Erythroblast (primary cell): ENCODE measurements at regions not wholly inside any gene's neighbourhood (a gene's known extent, or its start where the extent isn't known, plus 50 kb on each side); places are given as distances from the start of the nearest gene placed in this dataset.

Source experiments
- DNase-seq, 2 experiments: peaks; one replicate each; lab custom pipeline; 2025; lab: John Stamatoyannopoulos, UW
- GATA1 ChIP-seq: IDR thresholded peaks from 2 replicates; pipeline ENCODE4 v1.6.1; 2011; ENCODE audit warnings: low read depth, mild to moderate bottlenecking, control low read depth, low read length, moderate library complexity
- POLR2A ChIP-seq: IDR thresholded peaks from 2 replicates; pipeline ENCODE4 v1.6.1; 2011; ENCODE audit warnings: mild to moderate bottlenecking, low read length

DNA sequence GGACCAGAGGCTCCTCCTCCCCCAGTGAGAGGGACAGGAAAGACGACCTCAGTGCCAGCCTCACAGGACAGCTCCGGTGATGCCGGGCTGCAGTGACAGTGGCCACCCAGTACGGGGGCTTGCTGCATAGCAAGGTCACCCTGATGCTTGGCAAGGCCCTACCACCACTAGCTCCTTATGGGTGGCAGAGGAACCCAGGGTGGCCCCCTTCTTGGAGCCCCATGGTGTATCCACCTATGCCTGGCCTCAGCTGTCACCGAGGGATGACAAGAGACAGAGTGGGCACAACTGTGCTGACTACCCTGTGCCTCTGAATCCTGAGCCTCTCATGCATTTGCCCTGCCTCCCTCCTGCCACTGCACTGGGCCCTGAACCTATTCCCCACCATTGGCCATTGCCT, 809.2 kb downstream of the TBC1D22A start:
- TF ChIP-seq GATA1 = no peak
- no peak for TF ChIP-seq POLR2A
- no peak for DNase-seq

DNA sequence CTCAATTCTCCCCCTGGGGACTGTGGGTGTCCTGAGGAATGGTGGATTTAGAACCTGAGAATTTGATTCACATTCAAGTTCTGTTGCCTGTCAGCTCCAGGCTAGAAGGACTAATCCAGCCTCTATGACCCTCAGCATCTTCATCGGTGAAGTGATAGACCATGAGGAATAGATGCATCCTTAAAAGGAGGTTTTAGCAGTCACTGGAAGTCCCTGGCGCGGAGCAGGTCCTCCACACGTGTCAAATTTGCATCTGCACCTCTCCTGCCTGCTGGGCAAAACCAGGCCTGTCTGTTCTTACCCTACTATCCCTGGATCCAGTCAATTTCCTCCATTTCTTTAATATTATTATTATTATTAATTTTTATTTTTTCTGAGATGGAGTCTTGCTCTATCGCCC, 808.4 kb downstream of the TBC1D22A start:
- DNase-seq = no peak
- TF ChIP-seq POLR2A = no peak
- TF ChIP-seq GATA1 = no peak

DNA sequence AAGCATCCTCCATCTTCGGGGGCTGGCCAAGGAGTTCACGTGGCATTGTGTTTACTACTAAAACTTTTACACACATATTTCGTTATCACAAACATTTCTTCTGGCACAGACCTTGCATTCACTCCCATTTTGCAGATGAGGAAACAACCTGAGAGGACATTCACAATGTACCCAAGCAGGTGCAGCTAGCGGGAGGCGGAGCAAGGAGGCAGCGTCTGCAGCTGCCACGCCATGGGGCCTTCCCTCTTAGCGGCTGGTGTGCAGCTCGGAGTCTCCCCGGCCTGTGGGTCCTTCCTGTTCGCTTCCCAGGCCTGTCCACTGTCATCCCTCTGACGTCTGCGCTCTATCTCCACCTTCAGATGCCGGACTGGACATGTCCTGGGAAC, 807.8 kb downstream of the TBC1D22A start:
- no peak for TF ChIP-seq POLR2A
- TF ChIP-seq GATA1 = no peak
- DNase-seq = no peak

DNA sequence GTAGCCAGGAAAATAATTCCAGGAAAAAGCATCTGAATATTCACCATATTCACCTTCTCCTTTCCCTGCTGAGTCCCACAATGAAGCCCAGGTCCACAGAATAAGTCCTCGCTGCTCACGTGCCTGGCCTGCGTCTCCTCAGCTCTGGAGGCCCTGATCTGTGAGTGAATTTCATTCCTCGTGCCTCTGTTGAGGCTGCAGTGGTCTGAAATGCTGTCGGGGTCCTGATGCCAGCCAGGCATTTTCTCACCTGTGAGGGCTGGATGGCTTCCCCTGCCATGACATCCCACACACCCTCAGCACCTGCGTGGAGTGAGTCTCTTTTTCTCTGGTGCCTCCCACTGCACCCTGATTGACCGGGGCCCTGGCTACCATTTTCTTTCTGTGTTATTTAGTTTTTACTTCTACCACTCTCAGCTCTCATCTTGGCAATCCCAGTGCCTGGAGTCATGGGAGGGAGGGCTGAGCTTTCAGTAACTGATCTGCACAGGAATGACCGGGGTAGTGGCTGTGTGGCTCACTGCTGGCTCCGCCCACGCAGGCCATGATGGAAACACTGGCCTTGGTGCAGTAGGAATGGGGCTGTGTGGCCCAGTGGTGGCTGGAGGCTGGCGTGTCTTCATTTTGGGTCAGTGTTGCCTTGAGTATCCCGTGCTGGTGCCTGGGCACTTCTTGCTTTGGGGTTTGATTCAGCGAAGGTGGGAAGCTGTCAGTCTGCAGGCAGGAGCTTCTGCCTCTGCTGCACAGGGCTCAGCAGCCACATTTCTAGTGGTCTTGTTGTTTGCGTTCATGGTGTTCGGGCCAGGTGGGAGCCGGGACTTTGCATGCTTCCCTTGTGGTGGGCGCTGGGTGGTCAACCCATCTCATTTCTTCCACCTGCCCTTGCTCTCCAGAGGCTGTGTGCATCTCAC, 807.2 kb downstream of the TBC1D22A start:
- no peak for DNase-seq
- no peak for TF ChIP-seq POLR2A
- no peak for TF ChIP-seq GATA1

DNA sequence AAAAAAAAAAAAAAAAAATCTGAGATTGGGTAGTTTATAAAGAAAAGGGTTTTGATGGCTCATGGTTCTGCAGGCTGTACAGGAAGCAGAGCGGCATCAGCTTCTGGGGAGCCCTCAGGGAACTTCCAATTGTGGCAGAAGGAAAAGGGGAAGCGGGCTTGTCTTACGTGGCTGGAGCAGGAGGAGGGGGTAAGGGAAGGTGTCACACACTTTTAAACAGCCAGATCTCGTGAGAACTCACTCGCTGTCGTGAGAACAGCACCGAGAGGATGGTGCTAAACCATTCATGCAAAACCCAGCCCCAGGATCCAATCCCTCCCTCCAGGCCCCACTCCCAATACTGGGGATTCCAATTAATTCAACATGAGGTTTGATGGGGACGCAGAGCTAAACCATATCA, 806.2 kb downstream of the TBC1D22A start:
- no peak for DNase-seq
- no peak for TF ChIP-seq GATA1
- TF ChIP-seq POLR2A = no peak

DNA sequence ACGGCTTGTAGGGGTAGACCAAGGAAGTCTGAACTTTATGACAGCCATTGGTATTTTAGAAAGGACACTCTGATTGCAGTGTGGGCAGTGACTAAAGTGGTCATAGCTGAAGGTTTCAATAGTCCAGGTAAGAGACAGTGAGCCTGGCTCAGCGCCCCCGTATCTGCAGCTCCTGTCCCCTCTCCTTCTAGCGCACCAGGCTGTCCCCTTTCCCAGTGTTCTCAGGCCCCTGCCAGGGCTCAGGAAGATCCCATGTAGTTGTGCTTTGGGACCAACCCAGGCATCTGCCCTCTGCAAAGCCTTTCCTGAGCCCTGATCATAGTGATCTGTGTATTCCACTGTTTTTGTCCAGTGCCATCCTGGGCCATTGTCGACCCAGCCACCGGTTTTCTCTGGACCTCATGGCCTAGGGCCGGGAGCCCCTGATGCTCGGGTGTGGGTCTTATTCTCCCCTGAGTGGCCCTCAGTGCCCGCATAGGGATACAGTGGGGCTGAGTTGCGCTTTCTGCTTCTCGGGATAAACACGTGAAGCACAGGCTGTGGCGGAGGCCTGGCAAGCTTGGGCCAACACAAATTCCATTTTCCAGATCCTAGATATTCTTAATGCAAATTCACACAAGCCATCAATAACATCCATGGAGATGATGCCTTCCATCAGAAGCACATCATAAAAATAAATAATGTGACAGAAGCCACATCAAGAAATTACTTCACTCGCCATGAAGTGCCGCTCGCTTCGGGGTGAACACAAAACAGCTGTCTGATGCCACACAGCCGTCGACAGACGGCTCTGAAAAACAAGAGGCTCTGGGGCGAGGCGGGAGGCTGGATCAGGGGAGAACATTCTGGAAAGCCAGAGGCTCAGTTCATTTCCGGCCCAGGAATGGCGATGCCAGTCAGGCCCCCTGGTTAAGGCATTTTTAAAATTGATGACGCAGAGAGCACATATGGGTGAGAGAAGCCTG, 805.0 kb downstream of the TBC1D22A start:
- TF ChIP-seq POLR2A (no peak), GATA1 (no peak)
- no peak for DNase-seq

DNA sequence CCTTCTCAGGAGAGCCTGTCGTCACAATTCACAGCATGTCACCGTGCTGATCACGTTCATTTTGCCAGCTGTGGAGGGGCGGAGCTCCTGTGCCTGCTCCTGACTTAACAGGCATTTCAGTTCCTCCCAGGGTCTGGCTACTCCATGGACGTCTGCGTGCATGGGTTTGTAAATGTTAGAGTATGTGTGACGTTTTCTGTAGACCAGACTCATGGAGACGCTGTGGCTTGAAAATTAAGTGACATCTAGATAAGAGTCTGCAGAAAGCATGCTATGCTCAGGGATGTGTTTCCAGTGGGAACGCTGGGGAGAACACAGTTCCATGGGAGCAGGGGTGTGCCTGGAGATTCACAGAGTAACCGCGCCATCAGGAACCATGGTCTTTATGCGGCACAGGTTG, 804.0 kb downstream of the TBC1D22A start:
- no peak for TF ChIP-seq GATA1
- no peak for TF ChIP-seq POLR2A
- no peak for DNase-seq

DNA sequence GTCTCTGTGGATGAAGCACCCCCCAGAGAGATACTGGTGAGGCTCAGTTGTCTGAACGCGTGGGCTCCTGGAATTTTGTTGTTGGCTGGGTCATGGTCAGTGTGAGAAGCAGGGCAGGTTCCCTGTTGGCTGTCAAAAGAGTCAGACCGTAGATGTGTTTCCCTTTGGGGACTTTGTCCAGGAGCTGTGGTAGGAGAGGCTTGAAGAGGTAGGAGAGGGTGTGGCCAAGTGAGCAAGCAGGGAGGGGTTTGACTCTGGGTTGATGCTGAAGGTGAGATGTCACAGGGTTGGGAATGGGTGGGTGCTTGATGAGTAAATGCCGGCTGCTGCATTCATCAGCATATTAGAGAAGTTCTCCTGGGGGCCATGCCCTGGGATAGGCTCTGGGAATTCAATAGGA, 803.2 kb downstream of the TBC1D22A start:
- TF ChIP-seq GATA1 (no peak), POLR2A (no peak)
- no peak for DNase-seq

DNA sequence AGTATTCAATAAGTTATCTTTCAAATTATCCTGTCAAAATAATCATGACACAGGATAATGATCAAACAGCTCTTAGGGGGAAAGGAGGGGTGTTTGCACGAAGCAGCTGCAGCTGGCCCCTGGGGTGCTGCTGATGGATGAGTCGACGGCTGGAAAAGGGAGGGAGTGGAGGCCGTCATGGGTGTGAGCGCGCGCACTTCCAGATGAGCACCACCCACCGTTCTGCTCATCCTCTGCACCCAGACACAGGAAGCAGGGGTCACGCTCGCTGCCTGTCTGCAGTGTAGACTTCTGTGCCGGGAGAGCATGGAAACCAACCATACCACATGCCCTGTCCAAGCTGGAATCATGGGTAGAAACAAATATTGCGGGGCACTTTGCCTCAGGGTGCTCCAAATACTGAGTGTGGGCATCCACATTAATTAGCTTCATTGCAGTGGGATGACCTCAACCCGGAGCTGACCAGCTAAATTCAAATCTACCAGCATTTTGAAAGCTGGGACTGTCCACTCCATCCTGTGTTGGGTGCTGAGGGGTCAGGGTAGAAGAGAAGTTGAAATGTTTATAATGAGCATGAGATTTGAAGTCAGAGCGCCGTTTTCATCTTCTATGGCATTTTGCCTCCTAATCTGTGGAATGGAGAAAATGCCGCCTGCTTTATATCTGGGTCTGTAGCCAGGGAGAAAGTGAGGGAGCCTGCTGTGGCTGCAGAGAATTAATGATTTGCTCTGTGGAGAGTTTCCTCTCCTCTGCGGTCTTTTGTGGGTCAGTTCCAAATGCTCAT, 802.4 kb downstream of the TBC1D22A start:
- TF ChIP-seq POLR2A = no peak
- no peak for TF ChIP-seq GATA1
- DNase-seq = no peak

DNA sequence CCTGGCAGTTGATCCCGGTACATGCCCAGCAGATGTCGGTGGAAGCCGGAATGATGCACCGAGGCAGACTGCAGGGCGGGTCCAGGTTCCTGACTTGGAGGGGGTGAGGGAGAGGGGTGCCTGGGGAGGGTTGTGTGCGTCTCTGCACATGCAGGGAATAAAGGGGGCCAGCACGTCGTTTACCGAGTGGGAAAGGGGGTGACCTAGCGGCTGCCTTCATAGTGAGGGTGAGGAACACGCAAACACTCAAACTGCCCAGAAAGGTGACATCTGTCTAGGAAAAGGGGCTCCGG, 801.7 kb downstream of the TBC1D22A start:
- TF ChIP-seq GATA1 (no peak), POLR2A (no peak)

DNA sequence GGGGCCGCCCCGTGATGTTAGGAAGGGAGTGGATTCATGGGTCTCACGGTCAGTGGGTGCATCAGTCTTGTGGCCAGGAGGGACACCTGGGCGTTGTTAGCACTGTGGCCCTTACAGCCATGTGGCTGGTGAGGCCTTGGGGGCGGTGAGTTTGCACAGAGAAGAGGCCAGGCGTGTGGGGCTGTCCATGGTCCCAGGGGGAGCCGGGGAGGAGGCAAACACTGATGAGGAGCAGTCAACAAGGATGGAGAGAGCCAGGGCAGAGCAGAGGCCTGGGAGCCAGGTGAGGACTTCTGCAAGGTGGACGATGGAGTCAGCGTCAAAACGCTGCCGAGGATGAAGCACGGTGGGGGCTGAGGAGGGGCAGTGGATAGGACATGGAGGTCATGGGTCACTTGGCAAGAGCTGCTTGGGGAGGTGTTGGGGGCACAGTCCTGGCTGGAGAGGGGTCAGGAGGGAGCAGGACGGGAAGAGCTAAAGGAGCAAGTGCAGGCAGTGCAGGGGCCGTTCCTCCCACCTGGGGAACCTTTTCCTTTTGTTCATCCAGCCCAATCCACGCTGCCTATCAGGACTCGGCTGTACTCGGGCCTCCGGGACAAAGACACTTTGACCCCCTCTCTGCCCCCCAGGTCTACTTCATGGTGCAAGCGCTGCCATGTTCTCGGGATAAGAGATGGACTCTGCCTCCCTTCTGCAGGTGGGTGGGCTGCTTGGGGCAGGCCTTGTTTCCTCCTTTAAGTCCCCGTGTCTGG, 801.1 kb downstream of the TBC1D22A start:
- TF ChIP-seq GATA1 = no peak
- no peak for TF ChIP-seq POLR2A
- DNase-seq = no peak

More for the DNA sequence above, 801.7 kb downstream of the TBC1D22A start:
- no peak for DNase-seq

DNA sequence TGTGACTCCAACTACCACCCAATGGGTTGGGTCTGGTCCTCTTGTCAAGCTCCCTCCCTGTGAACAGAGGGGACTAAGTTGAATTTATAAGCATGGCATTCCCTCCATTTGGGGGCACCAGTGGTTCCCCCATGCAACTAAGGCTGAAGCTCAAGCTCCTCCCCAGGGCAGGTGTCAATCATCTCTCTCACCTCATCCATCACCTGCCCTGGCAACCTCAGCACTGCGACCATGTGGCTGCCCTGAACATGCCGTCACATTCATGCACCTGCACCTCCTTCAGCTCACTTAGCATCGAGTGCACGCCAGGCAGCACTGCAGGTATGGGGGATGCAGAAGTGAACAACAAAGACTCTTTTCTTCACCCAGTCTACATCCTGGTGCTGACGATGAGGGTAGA, 799.3 kb downstream of the TBC1D22A start:
- TF ChIP-seq POLR2A (no peak), GATA1 (no peak)
- DNase-seq = no peak

DNA sequence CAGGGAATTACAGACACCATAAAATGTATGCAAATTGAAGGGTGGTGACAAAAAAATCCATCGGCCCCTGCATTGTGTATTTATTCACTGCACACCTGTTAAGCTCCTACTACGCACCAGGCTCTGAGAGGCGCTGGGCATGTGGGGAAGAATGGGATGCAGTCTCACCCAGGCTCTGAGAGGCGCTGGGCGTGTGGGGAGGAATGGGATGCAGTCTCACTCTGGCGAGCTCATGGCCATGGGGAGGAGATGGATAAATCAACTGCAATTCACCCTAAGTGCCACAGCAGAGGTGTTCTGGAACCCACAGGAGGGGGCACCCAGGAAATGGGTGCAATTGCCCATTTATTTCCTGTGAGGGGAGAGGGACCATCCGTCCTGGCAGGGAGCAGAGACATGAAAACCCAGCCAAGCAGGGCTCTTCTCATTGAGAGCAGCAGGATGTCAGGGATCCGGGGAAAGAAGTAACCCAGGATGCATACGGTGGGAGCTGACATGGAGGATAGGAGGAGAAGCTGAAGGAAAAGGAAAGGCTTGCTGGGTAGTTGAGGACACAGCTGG, 798.7 kb downstream of the TBC1D22A start:
- TF ChIP-seq POLR2A = no peak
- no peak for TF ChIP-seq GATA1
- no peak for DNase-seq
